Bronchial epithelial cell (primary cell): ENCODE measurements at regions not wholly inside any gene's neighbourhood (a gene's known extent, or its start where the extent isn't known, plus 50 kb on each side); places are given as distances from the start of the nearest gene placed in this dataset.

Experiments
- DNase-seq: peaks from one replicate; pipeline ENCODE4 v3.0.0-alpha.2; 2010; ENCODE audit warnings: low read depth
- FAIRE-seq: peaks from 2 replicates; lab custom pipeline; 2011; peaks lifted over from hg19 to GRCh38; lab: Jason Lieb, UNC
- H3K27me3 ChIP-seq: 2 replicates; pipeline ENCODE4 v1.5.1; 2011; ENCODE audit warnings: low read length; ENCODE audit not compliant: control insufficient read depth, insufficient read depth
- H3K36me3 ChIP-seq: 2 replicates; pipeline ENCODE4 v1.5.1; 2011; ENCODE audit warnings: low read length; ENCODE audit not compliant: control insufficient read depth, insufficient read depth
- H3K4me3 ChIP-seq: 2 replicates; pipeline ENCODE4 v1.5.1; 2011; ENCODE audit warnings: mild to moderate bottlenecking, low read depth, low read length, control low read depth
- TF ChIP-seq, protein P1 (sequence below): IDR thresholded peaks from 2 replicates; pipeline ENCODE4 v1.5.1; 2011; ENCODE audit warnings: mild to moderate bottlenecking, moderate library complexity, low read length, control low read depth, inconsistent platforms; ENCODE audit not compliant: insufficient read depth, severe bottlenecking

DNA sequence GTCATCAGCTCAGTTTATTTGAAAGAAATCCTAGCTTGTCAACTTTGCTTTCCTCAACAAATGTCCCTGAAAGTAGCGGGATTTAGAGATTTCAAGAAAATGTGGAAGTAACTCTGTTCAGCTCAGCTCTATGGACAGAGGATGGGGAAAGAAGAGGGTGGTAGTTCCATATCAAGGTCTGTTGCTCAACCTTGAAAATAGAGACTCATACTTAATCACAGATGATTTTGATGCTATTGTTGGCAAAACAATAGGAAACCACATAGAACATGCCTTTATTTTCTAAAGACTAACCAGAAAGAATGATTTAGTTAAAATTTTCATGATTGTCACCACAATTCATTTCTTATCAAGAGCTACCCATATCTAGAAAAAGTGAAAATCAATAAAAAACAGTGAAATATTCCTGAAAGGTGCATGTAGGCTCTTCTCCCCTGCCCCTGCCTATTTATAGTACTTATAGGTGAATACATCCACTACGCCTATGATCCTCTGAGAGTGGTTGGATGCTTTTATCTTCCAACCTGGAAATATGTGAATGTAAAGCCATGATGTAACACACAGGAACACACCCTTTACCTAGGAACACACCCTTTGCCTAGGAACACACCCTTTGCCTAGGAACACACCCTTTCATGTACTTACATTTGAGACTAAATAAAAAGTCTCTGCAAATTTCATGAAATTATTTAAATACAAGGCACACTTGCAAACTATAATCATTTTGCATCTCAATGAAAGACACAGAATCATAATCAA, 65.8 kb downstream of the ETAA1 start:
- Histone ChIP-seq H3K4me3 (no peak overlapping the region), H3K36me3 (no peaks in the 10 kb centered on the region), H3K27me3 (no peaks in the 10 kb centered on the region)
- DNase-seq (peak; percentile 85), FAIRE-seq (no peak)
- TF ChIP-seq, protein P1, sequence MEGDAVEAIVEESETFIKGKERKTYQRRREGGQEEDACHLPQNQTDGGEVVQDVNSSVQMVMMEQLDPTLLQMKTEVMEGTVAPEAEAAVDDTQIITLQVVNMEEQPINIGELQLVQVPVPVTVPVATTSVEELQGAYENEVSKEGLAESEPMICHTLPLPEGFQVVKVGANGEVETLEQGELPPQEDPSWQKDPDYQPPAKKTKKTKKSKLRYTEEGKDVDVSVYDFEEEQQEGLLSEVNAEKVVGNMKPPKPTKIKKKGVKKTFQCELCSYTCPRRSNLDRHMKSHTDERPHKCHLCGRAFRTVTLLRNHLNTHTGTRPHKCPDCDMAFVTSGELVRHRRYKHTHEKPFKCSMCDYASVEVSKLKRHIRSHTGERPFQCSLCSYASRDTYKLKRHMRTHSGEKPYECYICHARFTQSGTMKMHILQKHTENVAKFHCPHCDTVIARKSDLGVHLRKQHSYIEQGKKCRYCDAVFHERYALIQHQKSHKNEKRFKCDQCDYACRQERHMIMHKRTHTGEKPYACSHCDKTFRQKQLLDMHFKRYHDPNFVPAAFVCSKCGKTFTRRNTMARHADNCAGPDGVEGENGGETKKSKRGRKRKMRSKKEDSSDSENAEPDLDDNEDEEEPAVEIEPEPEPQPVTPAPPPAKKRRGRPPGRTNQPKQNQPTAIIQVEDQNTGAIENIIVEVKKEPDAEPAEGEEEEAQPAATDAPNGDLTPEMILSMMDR = no peak

DNA sequence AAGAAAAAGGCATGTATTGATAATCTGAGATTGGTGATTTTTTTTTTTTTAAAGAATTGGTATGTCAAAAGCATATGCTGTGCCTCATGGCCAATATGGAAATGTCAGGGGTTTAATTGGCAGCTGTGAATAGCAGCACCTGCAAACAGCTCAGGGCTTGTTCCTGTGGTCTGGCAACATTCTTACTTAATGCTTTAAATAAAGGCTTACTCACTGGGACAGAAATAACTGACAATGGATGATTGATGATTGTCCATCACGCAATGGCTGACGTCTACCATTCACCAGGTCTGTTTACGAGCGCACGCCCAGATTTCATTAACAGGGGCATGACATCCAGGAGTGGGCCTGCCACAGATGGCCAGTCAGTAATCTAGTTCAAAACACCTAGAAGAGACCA, 66.7 kb downstream of the ETAA1 start:
- TF ChIP-seq, protein P1 = no peak
- no peak for FAIRE-seq
- H3K36me3 ChIP-seq = no peaks in the 10 kb centered on the region
- H3K4me3 ChIP-seq = no peak overlapping the region
- no peaks in the 10 kb centered on the region for H3K27me3 ChIP-seq
- DNase-seq = peak; percentile 98

DNA sequence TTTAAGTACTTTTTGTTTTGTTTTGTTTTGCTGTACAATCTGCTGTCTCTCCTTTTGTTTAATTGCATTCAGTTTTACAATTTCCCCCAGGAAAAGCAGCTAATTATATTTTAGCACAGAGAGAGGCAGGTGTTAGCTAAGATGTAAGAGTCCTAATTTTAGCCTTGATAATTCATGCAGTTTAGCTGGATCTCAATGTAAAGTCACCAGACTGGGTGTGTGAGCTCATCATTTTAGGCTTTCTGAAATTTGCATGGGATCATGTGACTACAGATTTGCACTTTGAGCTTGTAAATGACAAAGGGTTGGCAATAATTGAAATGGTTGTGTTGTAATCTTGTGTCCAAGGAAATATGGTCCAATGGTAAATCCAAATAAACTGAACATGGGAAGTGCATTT, 68.5 kb downstream of the ETAA1 start:
- DNase-seq = no peak

DNA sequence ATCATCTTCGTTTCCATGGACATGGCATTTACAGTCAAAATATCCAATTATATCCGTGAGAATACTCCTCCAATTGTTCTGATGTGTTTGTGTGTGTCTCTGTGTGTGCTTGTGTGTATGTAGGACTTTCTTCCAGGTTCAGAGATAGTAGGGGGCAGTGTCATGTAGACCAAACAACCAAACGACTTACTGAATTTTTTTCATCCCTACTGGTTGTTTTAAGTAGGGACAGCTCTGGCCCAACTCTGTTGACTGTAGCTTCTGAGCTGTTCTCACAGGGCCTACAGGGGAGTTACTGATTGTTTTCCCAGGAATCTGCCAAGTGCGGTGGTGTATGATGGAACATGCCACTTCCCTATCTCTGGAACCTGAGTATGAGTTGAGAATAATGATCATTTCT, 69.6 kb downstream of the ETAA1 start:
- TF ChIP-seq, protein P1 = no peak

More for the DNA sequence above, 68.5 kb downstream of the ETAA1 start:
- no peak for FAIRE-seq
- TF ChIP-seq, protein P1 = no peak
- Histone ChIP-seq H3K27me3 (no peaks in the 10 kb centered on the region), H3K36me3 (no peaks in the 10 kb centered on the region), H3K4me3 (no peak overlapping the region)

DNA sequence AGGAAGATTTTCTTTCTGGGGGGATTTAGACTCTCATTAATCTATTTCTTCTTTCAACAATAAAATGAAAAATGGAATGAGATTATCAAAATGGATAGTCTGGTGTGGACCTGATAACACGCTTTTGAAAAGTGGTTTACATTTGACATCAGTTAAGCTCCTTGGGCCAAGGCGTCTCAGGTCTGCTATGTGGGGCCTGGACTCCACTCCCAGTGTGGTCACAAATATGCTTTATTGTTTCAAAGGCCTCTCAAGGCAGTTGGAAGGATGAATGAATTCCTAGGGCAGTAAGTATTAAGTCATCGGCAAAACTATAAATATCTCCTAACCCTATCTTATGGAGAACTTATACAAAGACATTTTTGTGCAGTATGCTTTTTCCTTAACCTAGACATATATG, 74.5 kb downstream of the ETAA1 start:
- H3K4me3 ChIP-seq = no peak overlapping the region
- TF ChIP-seq, protein P1 = no peak
- no peaks in the 10 kb centered on the region for H3K36me3 ChIP-seq
- no peak for DNase-seq
- H3K27me3 ChIP-seq = no peaks in the 10 kb centered on the region
- FAIRE-seq = no peak

More for the DNA sequence above, 69.6 kb downstream of the ETAA1 start:
- no peak overlapping the region for H3K4me3 ChIP-seq
- DNase-seq (no peak), FAIRE-seq (peak; percentile 88)
- H3K27me3 ChIP-seq = no peaks in the 10 kb centered on the region
- no peaks in the 10 kb centered on the region for H3K36me3 ChIP-seq
